Psoas muscle (tissue), 7 donors: ENCODE measurements at regions not wholly inside any gene's neighbourhood (a gene's known extent, or its start where the extent isn't known, plus 50 kb on each side); places are given as distances from the start of the nearest gene placed in this dataset.
"Not testable (repeated sequence)": the region's sequence is repeated elsewhere in the genome, so short reads cannot be mapped to it uniquely, and the experiment has no call there.

Experiments
- ATAC-seq, 4 donors: fragments of 200-7000 bp; cut with Tn5 transposase; one replicate each; pipeline ENCODE4 v1.9.1; 2020; ENCODE audit warnings: moderate library complexity in 3 of 4, mild to moderate bottlenecking in 2 of 4
- DNase-seq, 2 donors: peaks; one replicate each; pipeline ENCODE4 v3.0.0-alpha.2; 2020
- H3K27ac ChIP-seq: fragments of 200-600 bp; one replicate; pipeline ENCODE4 v1.8.0; 2022
- H3K27me3 ChIP-seq, 3 donors: fragments of 200-600 bp in 1 of 3; one replicate each; pipeline versions ENCODE4 v1.6.1 to v1.8.0; 2013 to 2022; ENCODE audit warnings: low read length in 2 of 3, mild to moderate bottlenecking in 2 of 3, moderate library complexity in 1 of 3; ENCODE audit not compliant: insufficient read depth in 3 of 3
- H3K36me3 ChIP-seq, 2 donors: fragments of 200-600 bp in 1 of 2; one replicate each; pipeline versions ENCODE4 v1.6.1 to v1.8.0; 2013 to 2022; ENCODE audit warnings: low read depth in 1 of 2, mild to moderate bottlenecking in 1 of 2, moderate library complexity in 1 of 2; ENCODE audit not compliant: insufficient read depth in 1 of 2
- H3K4me1 ChIP-seq: fragments of 200-600 bp; one replicate; pipeline ENCODE4 v1.8.0; 2022
- H3K4me3 ChIP-seq: fragments of 200-600 bp; one replicate; pipeline ENCODE4 v1.8.0; 2022; ENCODE audit warnings: mild to moderate bottlenecking
- H3K9me3 ChIP-seq: fragments of 200-600 bp; one replicate; pipeline ENCODE4 v1.8.0; 2022
- CTCF ChIP-seq: fragments of 200-600 bp; IDR thresholded peaks from one replicate; pipeline ENCODE4 v1.8.0; 2022; ENCODE audit warnings: antibody characterized with exemption
- WGBS, 3 donors: extraction: QIAGEN DNeasy Blood & Tissue Kit; methylation state at CpG; one replicate each; pipeline versions ENCODE4 v1.1.6 to v1.1.7; 2013; 5-methylcytosine and 5-hydroxymethylcytosine counted together
- intact Hi-C, 2 donors: fragments of 100-400 bp; cut with DNase I; formaldehyde crosslinking; loops; one replicate each; pipeline versions ENCODE4 v1.11.0 to v1.14.2; 2022
- donor health status: healthy with polysubstance abuse.
- donor health status: DM: no; HTN: no; CAD: no; lungs with moderate emphysema.
- donor health status: Bipolar disorder and iron deficiency.
- donor health status: healthy.
- donor health status: DM: yes; HTN: yes; CAD: no.
- donor health status: DM: no; HTN: no; CAD: no.
- donor health status: DM: yes; HTN: yes; CAD: no.

DNA sequence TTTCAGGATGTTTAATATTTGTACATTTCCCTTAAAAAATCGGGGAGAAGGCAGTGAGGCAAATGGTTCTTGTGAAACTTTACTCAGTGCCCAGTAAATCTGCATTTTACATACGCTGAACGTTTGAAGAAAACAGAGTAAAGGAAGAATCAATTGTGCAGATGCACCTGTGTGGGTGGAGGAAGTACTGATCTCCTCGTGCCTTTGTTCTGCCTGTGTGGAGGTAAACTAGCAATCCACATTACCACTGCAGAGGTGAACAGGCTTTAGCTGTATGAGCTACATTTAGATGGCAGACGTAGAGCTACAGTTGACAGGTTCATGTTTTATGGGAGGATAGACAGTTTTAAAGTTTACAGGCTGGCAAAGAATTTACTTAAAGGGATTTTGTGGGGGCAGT lies 62.7 kb upstream of the VIPR2 start:
- no peak for TF ChIP-seq CTCF
- no peak overlapping the region for H3K4me3 ChIP-seq
- 46 to 52% (median 50%) methylated on average over 5 of the region's 5 CpGs for WGBS, 3 donors
- no peaks in the 10 kb centered on the region for H3K4me1 ChIP-seq
- no peaks in the 10 kb centered on the region for H3K9me3 ChIP-seq
- H3K36me3 ChIP-seq = no peaks in the 10 kb centered on the region
- intact Hi-C loops = no loop called here
- H3K27ac ChIP-seq = no peak overlapping the region
- H3K27me3 ChIP-seq = no peaks in the 10 kb centered on the region
- DNase-seq (no peak), ATAC-seq (no peak)

GRCh38 chr7:159205833-159206232 lies 61.2 kb upstream of the VIPR2 start:
- ATAC-seq (no peak), DNase-seq (no peak)
- Histone ChIP-seq H3K27me3 (no peaks in the 10 kb centered on the region), H3K4me3 (no peak overlapping the region), H3K9me3 (no peaks in the 10 kb centered on the region), H3K36me3 (no peaks in the 10 kb centered on the region), H3K4me1 (no peaks in the 10 kb centered on the region), H3K27ac (no peak overlapping the region)
- 89 to 92% (median 91%) methylated on average over 5 of the region's 5 CpGs for WGBS, 3 donors
- no peak for TF ChIP-seq CTCF
- intact Hi-C loops = no loop called here

- intact Hi-C loops = no loop called here
- DNase-seq = no peak
- Histone ChIP-seq H3K36me3 (no peaks in the 10 kb centered on the region), H3K27me3 (no peaks in the 10 kb centered on the region), H3K27ac (no peak overlapping the region), H3K9me3 (no peaks in the 10 kb centered on the region), H3K4me3 (no peak overlapping the region), H3K4me1 (no peaks in the 10 kb centered on the region)
- 93 to 96% (median 94%) methylated on average over 10 of the region's 10 CpGs for WGBS, 3 donors
- no peak for ATAC-seq
- no peak for TF ChIP-seq CTCF
Observed at GRCh38 chr7:159204664-159205063, 60.0 kb upstream of the VIPR2 start.

GRCh38 chr7:159203253-159203652 lies 58.6 kb upstream of the VIPR2 start:
- intact Hi-C loops, ATAC-seq, H3K4me3 ChIP-seq, H3K36me3 ChIP-seq, H3K4me1 ChIP-seq, H3K27ac ChIP-seq, H3K9me3 ChIP-seq, DNase-seq, H3K27me3 ChIP-seq: not testable (repeated sequence)
- 84 to 97% (median 91%) methylated on average over 8 to 9 of the region's 9 CpGs for WGBS, 3 donors

DNA sequence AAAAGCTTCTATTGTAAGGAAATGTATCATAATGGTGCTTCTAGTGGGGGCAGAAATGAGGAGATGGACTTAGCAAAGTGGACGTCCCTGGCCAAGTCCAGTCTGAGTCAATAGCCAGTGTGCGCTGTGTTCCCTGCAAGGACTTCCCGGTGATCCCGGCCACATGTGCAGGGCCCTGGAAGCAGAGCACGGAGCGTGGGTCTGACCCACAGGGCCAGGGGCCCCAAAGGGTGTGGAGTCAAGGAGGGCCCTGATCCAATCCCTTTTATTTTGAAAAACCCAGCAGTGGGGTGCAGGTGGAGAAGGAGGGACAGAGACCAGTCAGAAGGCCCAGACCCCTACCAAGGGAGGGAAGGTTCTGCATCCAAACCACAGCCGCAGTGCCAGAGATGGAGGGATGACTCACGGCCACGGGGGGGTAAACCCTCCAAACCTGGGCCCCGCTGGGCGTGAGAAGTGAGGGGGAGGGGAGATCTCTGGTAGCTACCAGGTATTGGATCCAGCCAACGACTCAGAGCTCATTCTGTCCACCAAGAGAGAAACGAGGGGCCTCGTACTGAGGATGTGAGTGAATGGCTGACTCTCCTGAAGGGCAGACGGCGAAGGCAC lies 57.2 kb upstream of the VIPR2 start:
- Histone ChIP-seq H3K27me3 (no peaks in the 10 kb centered on the region), H3K36me3 (no peaks in the 10 kb centered on the region), H3K4me3 (no peak overlapping the region), H3K27ac (no peak overlapping the region), H3K4me1 (no peaks in the 10 kb centered on the region), H3K9me3 (no peaks in the 10 kb centered on the region)
- ATAC-seq = no peak
- intact Hi-C loops = no loop called here
- TF ChIP-seq CTCF = no peak
- no peak for DNase-seq
- WGBS, 3 donors = 91 to 93% (median 91%) methylated on average over 16 of the region's 16 CpGs
